ENCODE measurements at regions not wholly inside any gene's neighbourhood (a gene's known extent, or its start where the extent isn't known, plus 50 kb on each side); places are given as distances from the start of the nearest gene placed in this dataset.

DNA sequence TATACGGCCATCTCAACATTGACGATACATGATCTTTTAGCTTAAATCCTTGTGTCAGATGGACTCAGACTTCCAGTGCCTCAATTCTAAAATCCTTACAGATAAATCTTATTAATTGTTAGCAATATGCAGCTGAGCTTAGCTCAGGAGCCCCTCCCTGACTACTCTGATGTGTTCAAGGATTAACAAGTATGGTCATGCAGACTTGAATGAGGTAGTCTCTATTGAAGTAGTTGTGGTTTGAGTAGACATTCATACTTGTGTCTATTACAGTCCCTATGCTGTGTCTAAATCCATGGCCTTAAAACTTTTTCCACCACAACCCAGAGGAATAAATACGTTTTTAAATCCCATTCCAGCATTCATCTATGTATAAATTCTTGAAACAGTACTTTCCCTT, 119.5 kb downstream of the NUP35 start:
- 40% methylated on average over 3 of the region's 3 CpGs for WGBS (ENCODE audit: insufficient coverage, low coverage, missing lambda C conversion rate)
- DNase-seq (ENCODE audit: extremely low read depth in 1 of 4, low spot score in 3 of 4) = no peak
- Histone ChIP-seq H2AFZ (ENCODE audit: low read depth, low read length) (no peak overlapping the region), H3K4me3 (no peak overlapping the region), H3K9ac (ENCODE audit: insufficient read depth in 1 of 2, low read depth in 2 of 2, low read length in 2 of 2) (no peak overlapping the region), H3K9me3 (replicated peaks; ENCODE audit: control insufficient read depth, insufficient read depth, low read depth, low read length) (no peaks in the 10 kb centered on the region), H3K27ac (ENCODE audit: extremely low read depth, low read depth, low read length) (no peak overlapping the region), H4K20me1 (replicated peaks; ENCODE audit: control insufficient read depth, insufficient read depth, low read length) (no peaks in the 10 kb centered on the region), H3K79me2 (ENCODE audit: control insufficient read depth, insufficient read depth, low read length) (no peaks in the 10 kb centered on the region), H3K36me3 (ENCODE audit: control insufficient read depth, insufficient read depth, low read length) (no peaks in the 10 kb centered on the region), H3K9me1 (ENCODE audit: control insufficient read depth, insufficient read depth, low read length) (no peaks in the 10 kb centered on the region), H3K4me2 (ENCODE audit: insufficient read depth, low read length) (no peak overlapping the region), H3K4me1 (replicated peaks in 1 of 2; ENCODE audit: control insufficient read depth in 2 of 2, insufficient read depth in 2 of 2, low read length in 2 of 2) (no peaks in the 10 kb centered on the region), H3K27me3 (ENCODE audit: control insufficient read depth in 2 of 2, insufficient read depth in 2 of 2, low read length in 2 of 2) (no peaks in the 10 kb centered on the region)
- in situ Hi-C loops (cut with MboI) = no loop called here
- BruUV-seq (replicated peaks) = no TSS peak
- ChIA-PET CTCF (ENCODE audit: low intra/inter-chr PET ratio) (no interaction called here), POLR2A (no interaction called here)
- intact Hi-C loops (cut with micrococcal nuclease) = no loop called here
- no peak for ATAC-seq
- TF ChIP-seq, protein P1, sequence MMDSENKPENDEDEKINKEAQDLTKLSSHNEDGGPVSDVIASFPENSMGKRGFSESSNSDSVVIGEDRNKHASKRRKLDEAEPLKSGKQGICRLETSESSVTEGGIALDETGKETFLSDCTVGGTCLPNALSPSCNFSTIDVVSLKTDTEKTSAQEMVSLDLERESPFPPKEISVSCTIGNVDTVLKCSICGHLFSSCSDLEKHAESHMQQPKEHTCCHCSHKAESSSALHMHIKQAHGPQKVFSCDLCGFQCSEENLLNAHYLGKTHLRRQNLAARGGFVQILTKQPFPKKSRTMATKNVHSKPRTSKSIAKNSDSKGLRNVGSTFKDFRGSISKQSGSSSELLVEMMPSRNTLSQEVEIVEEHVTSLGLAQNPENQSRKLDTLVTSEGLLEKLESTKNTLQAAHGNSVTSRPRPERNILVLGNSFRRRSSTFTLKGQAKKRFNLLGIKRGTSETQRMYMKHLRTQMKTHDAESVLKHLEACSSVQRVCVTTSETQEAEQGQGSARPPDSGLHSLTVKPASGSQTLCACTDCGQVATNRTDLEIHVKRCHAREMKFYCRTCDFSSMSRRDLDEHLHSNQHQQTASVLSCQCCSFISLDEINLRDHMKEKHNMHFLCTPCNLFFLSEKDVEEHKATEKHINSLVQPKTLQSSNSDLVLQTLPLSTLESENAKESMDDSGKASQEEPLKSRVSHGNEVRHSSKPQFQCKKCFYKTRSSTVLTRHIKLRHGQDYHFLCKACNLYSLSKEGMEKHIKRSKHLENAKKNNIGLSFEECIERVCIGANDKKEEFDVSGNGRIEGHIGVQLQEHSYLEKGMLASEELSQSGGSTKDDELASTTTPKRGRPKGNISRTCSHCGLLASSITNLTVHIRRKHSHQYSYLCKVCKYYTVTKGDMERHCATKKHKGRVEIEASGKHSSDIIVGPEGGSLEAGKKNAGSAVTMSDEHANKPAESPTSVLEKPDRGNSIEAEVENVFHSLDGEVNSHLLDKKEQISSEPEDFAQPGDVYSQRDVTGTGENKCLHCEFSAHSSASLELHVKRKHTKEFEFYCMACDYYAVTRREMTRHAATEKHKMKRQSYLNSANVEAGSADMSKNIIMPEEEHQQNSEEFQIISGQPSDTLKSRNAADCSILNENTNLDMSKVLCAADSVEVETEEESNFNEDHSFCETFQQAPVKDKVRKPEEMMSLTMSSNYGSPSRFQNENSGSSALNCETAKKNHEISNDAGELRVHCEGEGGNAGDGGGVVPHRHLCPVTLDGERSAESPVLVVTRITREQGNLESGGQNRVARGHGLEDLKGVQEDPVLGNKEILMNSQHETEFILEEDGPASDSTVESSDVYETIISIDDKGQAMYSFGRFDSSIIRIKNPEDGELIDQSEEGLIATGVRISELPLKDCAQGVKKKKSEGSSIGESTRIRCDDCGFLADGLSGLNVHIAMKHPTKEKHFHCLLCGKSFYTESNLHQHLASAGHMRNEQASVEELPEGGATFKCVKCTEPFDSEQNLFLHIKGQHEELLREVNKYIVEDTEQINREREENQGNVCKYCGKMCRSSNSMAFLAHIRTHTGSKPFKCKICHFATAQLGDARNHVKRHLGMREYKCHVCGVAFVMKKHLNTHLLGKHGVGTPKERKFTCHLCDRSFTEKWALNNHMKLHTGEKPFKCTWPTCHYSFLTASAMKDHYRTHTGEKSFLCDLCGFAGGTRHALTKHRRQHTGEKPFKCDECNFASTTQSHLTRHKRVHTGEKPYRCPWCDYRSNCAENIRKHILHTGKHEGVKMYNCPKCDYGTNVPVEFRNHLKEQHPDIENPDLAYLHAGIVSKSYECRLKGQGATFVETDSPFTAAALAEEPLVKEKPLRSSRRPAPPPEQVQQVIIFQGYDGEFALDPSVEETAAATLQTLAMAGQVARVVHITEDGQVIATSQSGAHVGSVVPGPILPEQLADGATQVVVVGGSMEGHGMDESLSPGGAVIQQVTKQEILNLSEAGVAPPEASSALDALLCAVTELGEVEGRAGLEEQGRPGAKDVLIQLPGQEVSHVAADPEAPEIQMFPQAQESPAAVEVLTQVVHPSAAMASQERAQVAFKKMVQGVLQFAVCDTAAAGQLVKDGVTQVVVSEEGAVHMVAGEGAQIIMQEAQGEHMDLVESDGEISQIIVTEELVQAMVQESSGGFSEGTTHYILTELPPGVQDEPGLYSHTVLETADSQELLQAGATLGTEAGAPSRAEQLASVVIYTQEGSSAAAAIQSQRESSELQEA (IDR thresholded peaks at IDR 0.05; ENCODE audit: low read depth) = no peak
- TF ChIP-seq ZNF764 (CRISPR knock-in tag; IDR thresholded peaks at IDR 0.05; ENCODE audit: low read depth) (no peak), NR2F6 (CRISPR knock-in tag; IDR thresholded peaks at IDR 0.05) (no peak), NBN (IDR thresholded peaks at IDR 0.05; ENCODE audit: low read depth) (no peak)
- no peak for FAIRE-seq
